ENCODE measurements at regions not wholly inside any gene's neighbourhood (a gene's known extent, or its start where the extent isn't known, plus 50 kb on each side); places are given as distances from the start of the nearest gene placed in this dataset.

DNA sequence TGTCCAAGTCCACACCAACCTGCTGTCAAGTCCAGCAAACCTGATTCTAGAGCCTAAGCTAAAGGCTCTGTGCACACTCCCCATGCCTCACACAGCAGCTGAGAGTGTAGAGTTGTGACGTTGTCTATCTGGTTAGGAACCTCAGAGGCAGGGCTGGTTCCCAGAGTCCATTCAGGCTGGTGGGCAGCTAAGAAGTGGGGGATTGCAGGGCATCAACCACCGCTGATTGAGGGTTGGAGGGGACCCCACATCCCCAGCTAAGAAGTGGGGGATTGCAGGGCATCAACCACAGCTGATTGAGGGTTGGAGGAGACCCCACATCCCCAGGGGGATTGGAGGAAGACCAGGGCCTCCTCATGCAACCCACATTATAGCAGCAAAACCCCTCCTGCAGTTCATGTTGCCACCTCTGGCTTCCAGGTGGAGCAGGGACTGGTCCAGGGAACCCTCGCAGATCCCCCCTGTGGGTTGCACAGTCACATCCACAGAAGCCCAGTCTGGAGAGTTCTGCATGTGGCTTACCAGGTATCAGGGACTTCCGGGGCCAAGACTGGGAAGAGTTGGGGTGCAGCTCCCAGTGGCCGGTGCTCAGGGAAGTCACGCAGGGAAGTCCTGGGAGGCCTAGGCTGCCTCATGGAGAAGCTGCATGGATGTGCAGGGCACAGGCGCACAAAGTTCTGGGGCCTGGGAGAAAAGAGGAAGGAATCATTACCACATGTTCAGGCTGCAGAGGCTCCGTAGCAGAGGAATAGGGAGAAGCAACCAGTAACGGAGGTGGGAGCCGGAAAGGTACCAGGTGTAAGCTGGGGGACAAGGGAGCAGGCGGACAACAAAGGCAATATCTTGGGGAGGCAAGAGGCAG lies 71.4 kb upstream of the PCSK6 start:
- Histone ChIP-seq H3K4me3 (no peak overlapping the region), H3K4me1 (no peaks in the 10 kb centered on the region), H3K36me3 (no peaks in the 10 kb centered on the region), H3K9me3 (no peaks in the 10 kb centered on the region), H3K27ac (no peak overlapping the region), H3K27me3 (no peaks in the 10 kb centered on the region)
- WGBS, 2 donors (ENCODE audit: low coverage in 1 of 2) = 100% methylated on average over 5 of the region's 11 CpGs; no CpG with 5 or more reads in 1 of the 2 donors
- TF ChIP-seq CTCF (IDR thresholded peaks at IDR 0.05) (no peak), POLR2A (IDR thresholded peaks at IDR 0.05) (no peak), POLR2AphosphoS5 (IDR thresholded peaks at IDR 0.05) (no peak), EP300 (IDR thresholded peaks at IDR 0.05) (no peak)
- ATAC-seq = no peak

DNA sequence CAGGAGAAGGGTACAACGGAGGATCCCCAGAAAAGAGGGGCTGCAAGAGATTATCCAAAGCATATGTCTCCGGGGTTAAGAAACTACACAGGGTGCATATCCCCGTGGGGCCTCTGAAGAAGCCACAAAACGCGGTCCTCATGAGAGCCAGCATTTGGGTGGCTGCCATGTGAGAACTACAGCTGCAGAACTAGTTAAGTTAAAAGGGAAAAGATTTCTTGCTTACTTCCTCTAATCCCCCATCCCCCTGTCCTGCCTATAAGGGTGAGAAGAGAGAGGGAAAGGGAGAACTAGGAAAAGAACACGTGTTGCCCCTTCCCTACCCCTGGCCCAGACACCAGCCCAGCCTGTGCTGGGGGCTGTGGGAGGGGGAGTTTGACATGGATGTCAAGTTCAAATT lies 70.4 kb upstream of the PCSK6 start:
- Histone ChIP-seq H3K27me3 (no peaks in the 10 kb centered on the region), H3K9me3 (no peaks in the 10 kb centered on the region), H3K27ac (no peak overlapping the region), H3K36me3 (no peaks in the 10 kb centered on the region), H3K4me1 (peaks cover 0 to under 1% (median 0%) of the 10 kb centered on the region in 3 donors), H3K4me3 (no peak overlapping the region)
- 0 to 18% methylated on average over 1 to 5 of the region's 6 CpGs for WGBS, 2 donors (ENCODE audit: low coverage in 1 of 2)
- TF ChIP-seq POLR2AphosphoS5 (IDR thresholded peaks at IDR 0.05) = no peak
- no peak for TF ChIP-seq EP300 (IDR thresholded peaks at IDR 0.05)
- no peak for TF ChIP-seq CTCF (IDR thresholded peaks at IDR 0.05)
- TF ChIP-seq POLR2A (IDR thresholded peaks at IDR 0.05) = no peak
- no peak for ATAC-seq

DNA sequence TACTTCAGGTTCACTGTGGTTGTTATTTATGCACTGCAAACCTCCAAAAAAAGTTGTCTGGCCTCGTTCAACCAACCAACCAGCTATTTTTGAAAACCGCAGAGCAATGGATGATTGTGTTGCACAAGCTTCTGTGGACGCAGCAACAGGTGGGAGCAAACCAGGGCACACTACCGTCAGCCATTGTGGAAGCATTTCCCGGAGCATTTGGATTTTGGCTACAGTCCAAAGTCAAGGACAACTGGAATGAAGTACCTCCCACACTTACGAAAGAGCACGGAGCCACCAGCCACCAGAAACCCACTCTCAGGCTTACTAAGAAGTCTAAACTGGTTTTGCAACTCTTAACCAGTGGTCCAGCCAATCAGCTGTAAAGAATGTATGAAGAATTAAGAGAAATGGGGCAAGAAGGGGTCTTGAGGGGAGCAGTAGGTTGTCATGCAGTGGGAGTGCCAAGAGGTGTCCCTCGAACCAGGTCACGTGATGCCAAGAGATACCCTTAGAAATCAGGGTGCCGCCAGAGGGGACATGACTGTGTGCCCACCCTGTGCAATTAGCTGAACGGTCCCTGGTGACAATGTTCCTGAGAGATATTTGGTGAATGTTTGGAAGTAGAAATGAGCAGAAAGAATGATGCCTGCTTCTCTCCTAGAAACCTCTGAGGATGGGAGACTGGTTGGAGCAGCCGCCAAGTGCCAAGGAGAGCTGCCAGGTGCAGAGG lies 68.9 kb upstream of the PCSK6 start:
- Histone ChIP-seq H3K4me3 (no peak overlapping the region), H3K4me1 (peaks cover 0 to 15% (median 0%) of the 10 kb centered on the region in 3 donors), H3K9me3 (no peaks in the 10 kb centered on the region), H3K36me3 (no peaks in the 10 kb centered on the region), H3K27me3 (no peaks in the 10 kb centered on the region), H3K27ac (no peak overlapping the region)
- no peak for TF ChIP-seq CTCF (IDR thresholded peaks at IDR 0.05)
- TF ChIP-seq POLR2A (IDR thresholded peaks at IDR 0.05) = no peak
- TF ChIP-seq EP300 (IDR thresholded peaks at IDR 0.05) = no peak
- TF ChIP-seq POLR2AphosphoS5 (IDR thresholded peaks at IDR 0.05) = no peak
- WGBS, 2 donors (ENCODE audit: low coverage in 1 of 2) = 58 to 75% methylated on average over 8 to 10 of the region's 12 CpGs
- no peak for ATAC-seq

DNA sequence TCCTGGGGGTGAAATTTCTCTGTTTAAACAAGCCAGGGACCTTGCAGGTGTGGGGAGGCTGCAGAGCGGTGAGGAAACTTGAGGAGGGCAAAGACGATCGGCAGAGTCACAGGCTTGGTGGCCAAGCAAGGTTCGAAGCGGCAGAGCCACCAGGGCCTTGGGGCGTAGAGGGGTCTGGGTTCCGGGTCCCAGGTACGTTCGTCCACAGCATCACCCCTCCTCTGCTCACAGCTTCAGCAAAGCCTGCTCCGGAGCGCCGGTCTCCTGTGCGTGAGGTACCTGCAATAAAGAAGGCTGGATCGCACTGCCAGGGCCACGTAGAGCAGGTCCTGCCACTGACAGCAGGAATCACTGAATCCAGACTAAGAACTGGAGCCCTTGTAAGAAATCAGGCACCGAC lies 66.8 kb upstream of the PCSK6 start:
- ATAC-seq = no peak
- Histone ChIP-seq H3K9me3 (no peaks in the 10 kb centered on the region), H3K27me3 (no peaks in the 10 kb centered on the region), H3K4me1 (peaks cover 0 to 15% (median 0%) of the 10 kb centered on the region in 3 donors), H3K36me3 (no peaks in the 10 kb centered on the region), H3K27ac (no peak overlapping the region), H3K4me3 (no peak overlapping the region)
- TF ChIP-seq POLR2AphosphoS5 (IDR thresholded peaks at IDR 0.05) (no peak), CTCF (IDR thresholded peaks at IDR 0.05) (no peak), EP300 (IDR thresholded peaks at IDR 0.05) (no peak)
- 50 to 91% methylated on average over 1 to 12 of the region's 16 CpGs for WGBS, 2 donors (ENCODE audit: low coverage in 1 of 2)
